GM19193 (cell line): ENCODE measurements at regions not wholly inside any gene's neighbourhood (a gene's known extent, or its start where the extent isn't known, plus 50 kb on each side); places are given as distances from the start of the nearest gene placed in this dataset.

Source experiments
- POLR2A ChIP-seq: IDR thresholded peaks from 4 replicates; pipeline ENCODE4 v1.6.1; 2011; ENCODE audit not compliant: insufficient read depth, insufficient read length; ENCODE audit errors: extremely low read depth

DNA sequence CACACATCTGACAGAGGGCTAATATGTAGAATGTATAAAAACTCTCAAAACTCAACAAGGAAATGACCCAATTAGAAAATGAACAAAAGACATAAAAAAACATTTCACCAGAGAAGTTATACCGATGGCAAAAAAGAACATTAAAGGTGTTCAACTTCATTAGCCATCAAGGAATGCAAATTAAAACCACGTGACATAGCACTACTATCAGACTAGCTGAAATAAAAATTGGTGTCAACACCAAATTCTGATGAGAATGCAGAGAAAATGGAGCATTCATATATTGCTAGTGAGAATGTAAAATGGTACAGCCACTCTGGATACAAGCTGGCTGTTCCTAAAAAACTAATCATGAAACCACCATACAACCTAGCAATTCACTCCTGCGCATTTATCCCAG, 128.0 kb downstream of the INSIG2 start:
- TF ChIP-seq POLR2A, result no peak

DNA sequence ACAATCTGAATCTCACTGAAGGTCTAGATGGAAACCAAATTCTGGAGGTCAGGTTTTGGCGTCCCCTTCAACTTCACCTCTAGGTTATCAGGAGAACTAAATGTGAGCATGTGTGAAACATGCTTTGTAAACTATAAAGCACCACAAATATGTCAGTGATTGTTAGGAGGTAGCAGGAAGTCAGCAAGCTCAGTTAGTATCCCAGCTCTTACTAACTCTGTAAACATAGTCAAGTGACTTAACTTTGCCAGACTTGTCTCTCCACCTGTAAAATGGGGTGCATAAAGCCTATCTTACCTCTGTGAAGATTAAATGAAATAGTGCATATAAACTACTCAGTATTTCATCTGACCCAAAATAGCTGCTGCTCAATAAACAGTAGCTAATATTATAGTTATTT, 121.5 kb downstream of the INSIG2 start:
- TF ChIP-seq POLR2A, result no peak

GRCh38 chr2:118207889-118208288, 119.6 kb downstream of the INSIG2 start:
- no peak for TF ChIP-seq POLR2A

DNA sequence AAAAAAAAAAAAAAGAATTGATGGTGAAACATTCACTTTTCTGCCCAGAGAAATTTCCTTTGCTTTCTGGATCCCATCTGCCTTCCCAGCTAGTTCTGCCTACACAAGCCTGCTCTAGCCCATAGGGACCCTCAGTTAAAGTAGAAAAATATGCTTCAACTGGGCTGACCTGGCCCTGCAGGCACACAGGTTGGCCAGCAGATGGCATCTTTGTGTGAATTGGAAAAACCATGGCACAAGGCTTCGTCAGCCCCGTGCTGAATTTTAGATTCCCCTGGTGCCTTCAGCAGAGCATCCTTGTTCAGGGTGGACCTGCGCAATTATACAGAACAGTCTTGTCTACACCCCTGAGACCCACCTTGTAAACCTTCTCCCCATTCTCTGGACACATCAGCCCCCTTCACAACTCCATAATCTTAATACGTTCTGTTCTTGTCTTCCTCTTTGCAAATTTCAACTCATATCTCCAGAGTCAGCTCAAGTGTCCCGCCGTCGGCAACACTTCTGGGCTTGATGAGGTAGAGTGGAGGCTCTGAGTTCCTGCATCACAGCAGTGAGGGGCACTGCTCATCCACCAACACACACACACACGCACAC, 114.5 kb downstream of the INSIG2 start:
- no peak for TF ChIP-seq POLR2A

- TF ChIP-seq POLR2A, result no peak
Observed at GRCh38 chr2:118198268-118198667, 110.0 kb downstream of the INSIG2 start.

GRCh38 chr2:118197011-118197675, 108.9 kb downstream of the INSIG2 start:
- no peak for TF ChIP-seq POLR2A

DNA sequence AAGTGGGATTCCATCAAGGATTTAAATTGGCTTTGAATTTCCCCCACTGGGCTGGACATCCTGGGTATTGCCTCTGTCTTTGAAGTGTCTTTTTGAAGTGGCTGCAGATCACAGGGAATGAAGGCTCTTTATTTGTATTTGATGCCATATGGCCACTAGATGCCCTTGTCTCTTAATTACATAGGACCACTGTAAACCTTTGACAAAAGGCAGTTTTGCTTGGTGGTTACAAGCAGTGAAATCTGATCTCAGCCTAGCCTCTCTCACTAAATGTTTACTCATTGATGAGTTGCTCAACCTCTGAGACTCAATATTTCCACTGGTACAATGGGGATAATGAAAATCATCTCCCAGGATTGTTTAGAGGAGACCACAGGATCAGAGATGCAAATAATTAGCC, 102.2 kb downstream of the INSIG2 start:
- TF ChIP-seq POLR2A, result no peak

GRCh38 chr2:118186858-118187254, 98.6 kb downstream of the INSIG2 start:
- TF ChIP-seq POLR2A, result no peak

DNA sequence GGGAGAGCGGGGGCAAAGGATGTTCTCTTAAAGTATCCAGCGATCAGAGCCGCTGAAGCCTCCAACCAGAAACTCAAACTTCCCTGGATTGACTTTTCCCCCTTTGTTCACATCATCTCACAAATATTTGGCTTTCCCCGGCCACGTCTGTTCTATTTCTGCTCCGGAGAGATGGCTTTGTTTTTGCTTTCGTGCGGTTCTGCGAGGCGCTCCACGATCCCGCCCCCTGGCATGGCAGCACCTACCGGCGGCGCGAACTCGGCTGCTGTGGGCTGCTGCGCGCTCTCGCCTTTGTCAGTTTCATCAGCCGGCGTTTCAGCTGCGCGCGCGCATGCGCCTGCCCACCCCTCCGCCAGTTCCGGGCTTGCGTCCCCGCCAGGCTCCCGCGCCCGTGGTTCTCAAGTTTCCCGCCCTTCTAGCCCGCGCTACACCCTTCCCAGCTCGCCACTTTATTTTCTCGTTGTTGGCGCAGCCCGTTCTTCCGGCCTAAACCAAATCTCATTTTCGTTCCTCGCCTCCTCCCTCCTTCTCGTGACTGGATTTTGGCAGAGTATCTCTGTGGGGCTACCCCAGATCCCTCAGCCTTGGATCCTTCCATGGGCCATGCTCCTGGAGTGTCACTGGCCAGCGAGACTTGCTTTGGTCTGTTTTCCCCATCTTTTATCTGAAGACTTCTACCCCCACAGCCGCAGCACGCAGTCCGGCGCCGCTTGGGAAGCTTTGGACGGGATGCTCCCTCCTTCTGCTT, 98.0 kb downstream of the INSIG2 start:
- TF ChIP-seq POLR2A, result peak; percentile 76

- TF ChIP-seq POLR2A, result no peak
Observed at GRCh38 chr2:118185210-118186109, 97.2 kb downstream of the INSIG2 start.

- TF ChIP-seq POLR2A, result no peak
Observed at GRCh38 chr2:118183381-118183780, 95.1 kb downstream of the INSIG2 start.

DNA sequence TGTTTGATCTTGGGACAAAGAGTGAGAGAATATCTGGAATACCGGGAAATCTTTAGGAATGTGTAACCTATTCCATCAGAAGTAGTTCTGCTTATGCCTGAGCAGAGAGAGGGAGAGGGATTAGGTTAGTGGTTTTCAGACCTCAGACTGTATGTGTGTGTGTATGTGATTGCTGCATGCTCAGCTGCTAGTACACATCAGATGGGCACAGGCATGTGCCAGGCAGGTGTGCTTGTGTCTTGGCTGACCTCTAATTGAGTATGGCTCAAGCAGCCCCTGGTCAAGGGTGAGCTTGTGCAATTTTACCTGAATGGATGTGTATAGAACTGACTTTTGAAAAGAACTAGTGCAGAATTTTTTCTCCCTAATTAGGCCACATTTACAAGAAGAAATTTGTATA, 91.2 kb downstream of the INSIG2 start:
- no peak for TF ChIP-seq POLR2A

DNA sequence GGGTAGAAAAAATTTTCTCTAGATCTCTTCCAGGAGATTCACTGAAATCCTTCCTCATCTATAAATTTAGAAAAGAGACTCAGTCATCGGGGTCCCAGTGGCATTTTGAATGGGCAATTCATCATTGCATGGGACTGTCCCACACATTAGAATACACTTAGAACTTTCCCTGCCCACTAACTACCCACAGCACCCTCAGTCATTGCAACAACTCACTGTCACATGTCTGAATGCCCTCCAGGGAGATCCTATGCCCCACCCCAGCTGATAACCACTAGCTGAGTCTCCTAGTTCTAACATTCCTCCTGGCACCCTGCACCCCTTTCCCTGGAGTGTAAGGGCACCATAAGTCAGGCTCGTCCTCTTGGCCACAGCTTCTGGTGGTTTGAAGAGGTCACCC, 89.6 kb downstream of the INSIG2 start:
- TF ChIP-seq POLR2A, result no peak

DNA sequence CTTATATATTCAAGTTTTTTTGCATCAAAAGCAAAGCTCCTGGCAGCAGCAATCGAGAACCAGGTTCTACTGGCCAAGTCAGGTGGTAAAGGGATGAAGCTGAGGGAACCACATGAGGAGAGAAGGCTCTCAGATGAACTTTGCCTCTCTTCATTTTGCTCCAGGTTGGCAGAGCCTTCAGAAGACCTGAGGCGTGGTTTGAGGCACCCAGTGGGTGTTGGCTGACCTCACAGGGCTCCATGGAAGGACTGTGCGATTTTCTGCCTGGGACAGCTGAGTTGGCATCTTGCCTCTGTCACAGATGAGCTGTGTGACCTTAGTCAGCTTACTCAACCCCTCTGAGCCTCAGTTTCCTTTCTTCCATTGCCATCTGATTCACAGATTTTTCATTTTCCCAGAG, 89.0 kb downstream of the INSIG2 start:
- no peak for TF ChIP-seq POLR2A

DNA sequence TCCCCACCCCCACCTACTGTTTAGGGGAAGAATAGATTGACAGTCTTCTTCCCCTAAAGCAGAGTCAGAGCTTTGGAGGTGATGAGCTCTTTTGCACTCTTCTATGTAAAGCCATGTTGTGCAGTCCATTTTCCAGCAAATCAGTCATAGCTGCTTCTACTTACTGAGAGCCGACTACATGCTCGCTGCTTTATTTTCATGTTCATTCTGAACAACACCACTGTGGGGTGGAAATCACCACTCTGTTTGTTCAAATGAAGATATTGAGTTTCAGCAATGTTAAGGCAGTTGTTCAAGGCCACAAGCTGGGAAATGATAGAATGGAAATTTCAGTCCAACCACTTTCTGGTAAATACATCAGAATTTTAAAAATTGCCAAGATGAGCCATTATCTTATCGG, 88.3 kb downstream of the INSIG2 start:
- no peak for TF ChIP-seq POLR2A
